ENCODE measurements at regions not wholly inside any gene's neighbourhood (a gene's known extent, or its start where the extent isn't known, plus 50 kb on each side); places are given as distances from the start of the nearest gene placed in this dataset.

- no peak overlapping the region for H3K9ac ChIP-seq (ENCODE audit: insufficient read depth, low read length, poor library complexity, severe bottlenecking)
- intact Hi-C loops (cut with micrococcal nuclease): no loop called here
- H3K36me3 ChIP-seq (replicated peaks in 1 of 2; ENCODE audit: control insufficient read depth in 1 of 2, insufficient read depth in 2 of 2, low read length in 2 of 2): no peaks in the 10 kb centered on the region
- 100% methylated on average over 1 of the region's 1 CpG for WGBS (ENCODE audit: insufficient coverage)
- no peaks in the 10 kb centered on the region for H3K4me1 ChIP-seq (ENCODE audit: control insufficient read depth in 1 of 2, insufficient read depth in 2 of 2, low read length in 2 of 2)
- H3K27me3 Mint-ChIP-seq (ENCODE audit: low read depth in 3 of 3): no peaks in the 10 kb centered on the region
- no peaks in the 10 kb centered on the region for H3K27me3 ChIP-seq (ENCODE audit: control insufficient read depth in 2 of 2, insufficient read depth in 2 of 2, low read length in 2 of 2)
- H3K27ac Mint-ChIP-seq: no peak overlapping the region
- no peak for DNase-seq
- H3K9me3 ChIP-seq (replicated peaks in 1 of 2; ENCODE audit: control insufficient read depth in 1 of 2, insufficient read depth in 1 of 2, low read length in 2 of 2): no peaks in the 10 kb centered on the region
- no peak overlapping the region for H3K27ac ChIP-seq (ENCODE audit: low read depth in 1 of 2, low read length in 2 of 2)
- no peaks in the 10 kb centered on the region for H4K20me1 ChIP-seq (ENCODE audit: insufficient read depth, low read length)
- H2AFZ ChIP-seq (ENCODE audit: insufficient read depth, low read depth, low read length, poor library complexity, severe bottlenecking): no peak overlapping the region
- no peaks in the 10 kb centered on the region for H3K79me2 ChIP-seq (ENCODE audit: insufficient read depth, low read length)
- H3K4me1 Mint-ChIP-seq: no peaks in the 10 kb centered on the region
- no peak for TF ChIP-seq CTCF (IDR thresholded peaks at IDR 0.05)
- peaks cover 0 to 2% (median 0%) of the 10 kb centered on the region in 7 donors for H3K9me3 Mint-ChIP-seq
- no peak overlapping the region for H3K4me2 ChIP-seq (replicated peaks; ENCODE audit: extremely low read depth, low read length, poor library complexity, severe bottlenecking)
- no peaks in the 10 kb centered on the region for H3K36me3 Mint-ChIP-seq
- no peak overlapping the region for H3K4me3 Mint-ChIP-seq
- H3K4me3 ChIP-seq (replicated peaks in 1 of 3; ENCODE audit: low read depth in 2 of 3, low read length in 3 of 3): no peak overlapping the region
Observed at GRCh38 chr4:133618963-133619362, 469.9 kb downstream of the PCDH10 start.

GRCh38 chr4:133600008-133600407 lies 450.9 kb downstream of the PCDH10 start:
- Histone ChIP-seq H3K27ac (ENCODE audit: low read depth in 1 of 2, low read length in 2 of 2) (no peak overlapping the region), H2AFZ (ENCODE audit: insufficient read depth, low read depth, low read length, poor library complexity, severe bottlenecking) (no peak overlapping the region), H3K36me3 (replicated peaks in 1 of 2; ENCODE audit: control insufficient read depth in 1 of 2, insufficient read depth in 2 of 2, low read length in 2 of 2) (no peaks in the 10 kb centered on the region), H3K79me2 (ENCODE audit: insufficient read depth, low read length) (no peaks in the 10 kb centered on the region), H4K20me1 (ENCODE audit: insufficient read depth, low read length) (no peaks in the 10 kb centered on the region), H3K9me3 (replicated peaks in 1 of 2; ENCODE audit: control insufficient read depth in 1 of 2, insufficient read depth in 1 of 2, low read length in 2 of 2) (no peaks in the 10 kb centered on the region), H3K9ac (ENCODE audit: insufficient read depth, low read length, poor library complexity, severe bottlenecking) (no peak overlapping the region), H3K4me3 (replicated peaks in 1 of 3; ENCODE audit: low read depth in 2 of 3, low read length in 3 of 3) (no peak overlapping the region), H3K4me1 (ENCODE audit: control insufficient read depth in 1 of 2, insufficient read depth in 2 of 2, low read length in 2 of 2) (no peaks in the 10 kb centered on the region), H3K27me3 (ENCODE audit: control insufficient read depth in 2 of 2, insufficient read depth in 2 of 2, low read length in 2 of 2) (no peaks in the 10 kb centered on the region), H3K4me2 (replicated peaks; ENCODE audit: extremely low read depth, low read length, poor library complexity, severe bottlenecking) (no peak overlapping the region)
- no peak for DNase-seq
- Mint-ChIP-seq H3K27ac (no peak overlapping the region), H3K4me1 (no peaks in the 10 kb centered on the region), H3K27me3 (ENCODE audit: low read depth in 3 of 3) (no peaks in the 10 kb centered on the region), H3K4me3 (no peak overlapping the region), H3K9me3 (peaks cover 0 to 2% (median 0%) of the 10 kb centered on the region in 7 donors), H3K36me3 (no peaks in the 10 kb centered on the region)
- no peak for TF ChIP-seq CTCF (IDR thresholded peaks at IDR 0.05)
- WGBS (ENCODE audit: insufficient coverage): 80% methylated on average over 2 of the region's 2 CpGs
- intact Hi-C loops (cut with micrococcal nuclease): no loop called here
